GM18867 (cell line): ENCODE measurements at regions not wholly inside any gene's neighbourhood (a gene's known extent, or its start where the extent isn't known, plus 50 kb on each side); places are given as distances from the start of the nearest gene placed in this dataset.
"Not testable (repeated sequence)": the region's sequence is repeated elsewhere in the genome, so short reads cannot be mapped to it uniquely, and the experiment has no call there.

Experiments
- ATAC-seq: cut with Tn5 transposase; IDR thresholded peaks from one replicate; pipeline ENCODE4 v1.9.1; 2021; ENCODE audit warnings: mild to moderate bottlenecking, moderate library complexity; ENCODE audit not compliant: unreplicated experiment

DNA sequence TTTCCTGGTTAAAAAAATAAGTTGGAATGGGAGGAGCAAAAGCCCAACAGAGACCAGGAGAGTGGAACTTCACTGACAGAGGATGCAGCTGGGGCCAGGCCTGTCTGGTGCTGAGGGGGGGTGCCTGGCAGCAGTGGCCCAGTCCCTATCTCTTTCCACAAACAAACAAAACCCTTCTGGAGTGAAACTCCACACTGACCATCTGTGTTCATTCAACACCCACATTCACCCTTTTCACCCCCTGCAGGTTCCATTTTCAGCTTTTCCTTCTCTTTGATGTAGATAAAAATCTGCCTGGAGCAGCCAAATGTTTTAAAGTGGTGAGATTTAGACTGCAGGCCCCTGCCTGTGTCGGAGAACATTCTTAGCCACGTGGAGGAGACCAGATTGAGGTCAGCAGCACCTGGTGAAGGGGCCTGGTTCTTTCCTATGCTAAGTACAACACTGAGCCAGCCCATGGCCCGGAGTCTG, 161.4 kb upstream of the CDH11 start:
- ATAC-seq = no peak

DNA sequence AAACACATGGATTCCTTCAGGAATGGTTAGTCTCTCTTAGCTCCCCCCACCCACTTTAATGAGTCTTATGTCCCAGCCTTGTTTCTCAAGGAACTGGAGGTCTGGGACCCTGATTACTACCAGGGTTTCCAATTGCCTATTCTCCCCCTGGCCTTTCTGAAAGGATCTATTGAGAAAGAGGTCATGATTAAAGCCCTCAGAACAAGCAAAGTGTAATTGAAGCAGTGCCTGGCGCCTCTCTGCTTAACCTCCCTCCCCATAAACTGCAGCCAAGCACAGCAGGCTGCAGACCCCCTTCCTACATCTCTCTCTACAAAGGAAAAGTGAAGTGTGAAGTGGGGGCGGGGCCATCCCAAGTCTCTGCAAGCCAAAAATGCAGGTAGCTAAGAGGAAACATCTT, 159.7 kb upstream of the CDH11 start:
- ATAC-seq = no peak

DNA sequence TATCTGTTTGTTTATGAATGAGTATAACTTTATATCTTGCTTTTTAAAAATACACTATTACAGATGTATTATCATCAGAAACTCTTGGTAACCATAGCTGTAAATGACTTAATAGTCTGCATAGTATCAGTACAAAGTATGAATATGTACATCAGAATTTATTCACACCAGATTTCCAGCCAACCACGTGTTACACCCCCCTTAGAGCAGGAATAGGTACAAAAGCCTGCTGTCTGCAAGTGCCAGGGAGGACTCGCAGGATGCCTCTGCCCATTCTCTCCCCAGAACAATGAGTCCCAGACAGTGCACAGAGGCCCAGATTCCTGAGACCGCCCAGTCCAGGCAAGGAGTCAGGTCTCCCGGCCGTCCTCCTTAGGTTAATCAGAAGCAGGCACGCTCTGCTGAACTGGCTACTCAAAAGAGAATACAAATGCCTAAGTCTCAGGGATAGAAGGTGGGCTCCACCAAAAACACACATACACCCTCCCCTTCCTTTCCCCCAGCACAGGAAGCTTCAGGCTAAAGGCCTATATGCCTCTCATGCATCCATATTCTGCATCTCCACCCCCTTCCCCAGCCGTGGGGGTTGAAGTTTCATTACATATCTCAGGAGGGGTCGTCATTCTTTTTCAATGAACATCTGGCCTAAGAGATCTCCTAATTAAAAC, 159.1 kb upstream of the CDH11 start:
- ATAC-seq = no peak

DNA sequence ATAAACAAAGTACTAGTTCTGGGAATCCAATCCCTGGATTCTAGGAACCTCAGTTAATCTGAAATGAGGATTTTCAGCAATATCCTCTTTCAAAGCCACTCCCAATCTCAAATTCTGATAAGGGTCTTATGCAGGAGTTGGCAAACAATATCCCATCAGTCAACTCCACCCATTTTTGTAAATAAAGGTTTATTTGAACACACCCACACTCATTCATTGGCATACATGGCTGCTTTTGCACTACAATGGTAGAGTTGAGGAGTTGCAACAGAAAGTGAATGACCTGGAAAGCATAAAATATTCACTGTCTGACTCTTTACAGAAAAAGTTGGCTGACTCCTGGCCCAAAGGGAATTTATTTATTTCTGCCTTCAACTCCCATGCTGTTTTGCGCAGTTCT, 157.7 kb upstream of the CDH11 start:
- no peak for ATAC-seq

DNA sequence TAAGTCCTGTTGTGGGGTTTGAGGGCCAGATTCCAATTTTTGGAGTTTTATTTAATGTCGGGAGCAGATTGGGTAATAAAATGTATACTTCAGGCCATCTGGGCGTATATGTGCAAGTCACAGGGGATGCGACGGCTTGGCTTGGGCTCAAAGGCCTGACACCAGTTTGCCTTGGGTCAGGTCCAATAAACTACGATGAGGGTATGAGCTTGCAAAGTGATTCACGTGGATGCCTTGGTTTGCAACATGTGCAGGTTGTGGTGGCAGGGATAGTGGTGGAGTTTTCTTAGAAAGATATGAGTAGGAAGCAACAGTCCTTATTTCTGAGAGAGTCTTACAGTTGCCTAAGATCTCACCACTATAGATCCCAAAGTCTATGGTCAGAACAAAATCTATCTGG, 157.0 kb upstream of the CDH11 start:
- no peak for ATAC-seq

DNA sequence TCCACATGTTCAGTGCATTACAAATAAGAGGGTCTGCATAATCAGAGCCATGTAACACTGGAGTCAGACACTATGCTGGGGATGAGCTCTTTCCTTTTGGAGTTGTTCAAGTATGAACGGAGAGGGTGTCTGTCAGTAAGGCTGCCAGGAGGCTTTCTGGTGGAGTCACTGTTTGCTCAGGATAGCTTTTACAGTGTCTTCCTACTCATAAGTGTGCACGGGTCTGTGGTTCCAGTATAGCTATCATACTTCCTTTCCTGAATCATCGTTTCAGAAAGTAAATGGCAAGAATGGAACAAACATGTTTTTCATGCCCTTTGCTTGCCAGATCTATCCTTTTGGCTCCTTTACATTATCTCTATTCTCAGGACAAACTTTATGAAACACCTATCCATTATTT, 152.7 kb upstream of the CDH11 start:
- ATAC-seq = no peak

DNA sequence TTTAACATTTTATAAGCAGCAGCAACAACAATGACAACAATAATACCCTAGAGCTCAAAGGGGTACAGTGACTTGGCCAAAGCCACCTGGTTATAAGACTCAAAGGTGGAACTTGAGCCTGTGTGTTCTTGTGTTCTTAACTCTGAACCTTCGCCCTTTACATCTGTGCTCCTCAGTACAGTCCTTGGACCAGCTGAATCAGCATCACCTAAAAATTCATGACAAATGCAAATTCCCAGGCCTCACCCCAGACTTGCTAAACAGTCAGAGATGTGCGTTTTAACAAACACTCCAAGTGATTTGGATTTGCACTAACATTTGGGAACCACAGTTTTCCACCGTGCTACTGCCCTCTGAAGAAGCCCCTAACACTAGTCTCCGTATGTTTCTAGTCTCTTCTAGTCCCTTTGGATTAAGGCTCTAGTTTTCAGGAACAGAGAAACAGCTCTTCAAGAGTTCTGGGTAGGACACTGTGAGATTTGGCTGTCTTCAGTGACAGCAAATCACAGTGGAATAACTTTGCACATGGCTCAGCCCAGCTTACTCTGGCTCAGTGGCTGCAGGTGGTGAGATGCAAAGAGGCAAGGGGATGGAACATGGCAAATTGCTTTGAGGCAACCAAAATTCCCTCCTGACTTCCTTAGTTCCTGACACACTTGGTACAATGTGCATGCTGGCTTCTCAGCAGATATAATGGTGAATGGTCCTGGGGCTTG, 151.0 kb upstream of the CDH11 start:
- no peak for ATAC-seq

DNA sequence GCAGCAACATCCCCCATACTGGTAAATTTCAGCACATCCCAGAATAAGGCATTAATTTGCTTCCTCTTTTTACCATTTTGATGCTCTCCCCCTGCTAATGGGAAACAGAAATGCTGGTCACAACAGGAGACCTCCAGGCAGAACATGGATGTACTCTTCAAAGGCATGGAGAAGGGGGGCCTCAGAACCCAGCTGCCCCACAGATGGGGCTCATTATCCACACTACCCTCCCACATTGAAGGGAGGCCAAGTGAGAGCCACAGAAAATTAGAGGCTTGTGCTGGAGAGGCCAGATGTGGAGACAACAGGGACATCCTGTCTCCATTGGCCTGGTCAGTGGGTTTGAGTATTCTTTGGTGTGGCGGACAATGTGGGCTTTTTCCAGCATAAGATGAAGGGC, 150.1 kb upstream of the CDH11 start:
- ATAC-seq = no peak

DNA sequence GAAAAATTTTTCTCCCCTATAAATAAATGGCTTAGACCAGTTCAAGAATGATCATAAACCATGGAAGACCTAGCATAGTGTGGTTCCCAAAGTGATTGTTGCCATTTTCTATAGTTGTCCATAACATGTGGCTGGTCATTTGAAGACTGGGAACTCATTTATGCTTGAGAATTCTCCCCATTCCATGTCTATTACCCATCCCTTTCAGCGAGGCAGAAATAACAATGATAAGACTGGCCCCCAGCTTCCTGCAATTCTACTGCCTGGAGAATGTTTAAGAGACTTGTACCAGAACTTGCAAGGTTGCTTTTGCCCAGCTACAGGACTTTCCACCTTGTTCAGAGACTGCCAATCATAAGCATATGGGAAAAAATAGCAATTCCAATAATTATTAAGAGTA, 146.5 kb upstream of the CDH11 start:
- ATAC-seq = no peak

DNA sequence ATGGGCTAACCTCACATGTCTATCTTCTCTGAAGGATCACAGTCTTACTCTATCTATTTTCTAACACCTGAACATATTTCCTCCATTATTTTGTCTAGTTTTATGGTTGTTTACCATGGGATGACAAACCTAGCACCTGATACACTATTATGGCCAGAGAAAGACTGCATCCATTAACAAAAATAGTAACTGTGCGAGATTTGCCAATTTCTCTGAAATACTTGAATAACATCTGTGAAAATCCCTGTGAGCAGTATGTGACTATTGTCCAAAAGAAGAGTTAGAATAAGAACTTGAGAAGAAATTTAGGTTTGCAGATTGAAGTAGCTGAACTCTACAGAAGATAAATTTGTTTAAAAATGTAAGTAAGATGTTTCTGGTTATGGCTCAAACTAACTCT, 142.0 kb upstream of the CDH11 start:
- no peak for ATAC-seq

DNA sequence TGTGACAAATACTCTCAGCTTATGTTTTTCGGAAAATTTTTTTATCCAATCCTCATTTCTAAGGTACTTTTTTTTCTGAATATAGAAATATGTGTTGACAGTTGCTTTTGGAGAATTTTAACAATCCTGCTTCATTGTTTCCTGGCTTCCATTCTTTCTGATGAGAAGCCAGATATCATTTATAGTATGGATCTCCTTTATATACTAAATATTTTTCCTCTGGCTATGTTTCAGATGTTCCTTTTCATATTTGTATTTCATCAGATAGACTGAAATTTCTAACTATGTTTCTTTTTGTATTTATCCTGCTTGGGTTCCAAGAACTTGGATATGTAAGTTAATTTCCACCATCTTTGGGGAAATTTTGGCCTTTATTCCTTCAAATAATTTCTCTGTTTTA, 138.9 kb upstream of the CDH11 start:
- ATAC-seq = no peak

DNA sequence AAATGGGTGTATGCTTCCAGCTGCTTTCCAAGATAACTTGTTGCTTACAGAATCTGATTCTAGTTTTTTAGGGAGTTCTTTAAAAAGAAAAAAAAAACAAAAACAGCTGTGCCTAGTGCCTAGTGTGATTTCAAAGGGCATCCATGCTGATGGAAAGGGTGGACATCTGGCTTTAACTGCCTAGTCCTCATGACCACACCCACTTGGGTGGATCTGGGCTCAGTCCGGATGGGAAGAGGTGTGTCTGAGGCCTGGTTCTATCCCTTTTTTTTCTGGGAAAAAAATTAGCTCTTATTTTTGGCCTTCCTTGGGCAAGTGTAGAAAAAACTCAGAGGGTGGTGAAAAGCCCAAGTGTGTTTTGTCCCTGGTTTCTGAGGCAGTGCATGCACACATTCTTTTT, 132.3 kb upstream of the CDH11 start:
- ATAC-seq = no peak

DNA sequence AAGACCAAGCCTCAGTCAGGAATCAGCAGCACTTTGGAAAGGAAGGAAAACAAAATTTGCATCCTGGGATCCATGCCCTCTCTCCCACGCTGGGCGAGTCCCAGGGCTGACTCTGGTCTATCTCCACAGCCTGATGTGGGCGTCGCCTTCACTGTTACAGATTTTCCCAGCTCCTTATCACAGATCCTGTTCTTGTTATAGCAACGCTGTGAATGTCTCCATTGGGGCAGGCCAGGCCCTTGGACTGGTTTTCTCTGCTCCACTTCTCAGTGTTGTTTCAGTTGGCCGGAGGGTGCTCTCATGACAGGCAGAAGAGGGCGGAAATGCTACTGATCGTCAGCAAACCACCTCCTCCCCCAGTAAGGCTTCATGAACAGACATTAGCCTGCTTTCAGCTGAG, 127.9 kb upstream of the CDH11 start:
- ATAC-seq = no peak

DNA sequence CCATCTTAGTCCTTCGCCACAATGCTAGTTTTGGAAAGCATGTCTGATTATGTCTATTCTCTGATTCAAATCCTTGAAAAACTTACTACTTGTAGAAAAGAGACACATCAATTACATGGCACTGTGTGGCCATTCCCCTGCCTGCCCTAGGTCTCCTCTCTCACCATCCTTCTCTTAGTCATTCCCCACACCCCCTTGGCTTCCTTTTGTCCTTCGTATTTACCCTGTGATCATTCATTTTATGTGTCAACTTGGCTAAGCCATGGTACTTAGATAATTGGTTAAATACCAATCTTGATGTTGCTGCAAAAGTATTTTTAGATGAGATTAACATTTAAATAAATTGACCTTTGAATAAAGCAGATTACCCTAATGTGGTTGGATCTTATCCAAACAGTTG, 122.9 kb upstream of the CDH11 start:
- ATAC-seq = no peak

DNA sequence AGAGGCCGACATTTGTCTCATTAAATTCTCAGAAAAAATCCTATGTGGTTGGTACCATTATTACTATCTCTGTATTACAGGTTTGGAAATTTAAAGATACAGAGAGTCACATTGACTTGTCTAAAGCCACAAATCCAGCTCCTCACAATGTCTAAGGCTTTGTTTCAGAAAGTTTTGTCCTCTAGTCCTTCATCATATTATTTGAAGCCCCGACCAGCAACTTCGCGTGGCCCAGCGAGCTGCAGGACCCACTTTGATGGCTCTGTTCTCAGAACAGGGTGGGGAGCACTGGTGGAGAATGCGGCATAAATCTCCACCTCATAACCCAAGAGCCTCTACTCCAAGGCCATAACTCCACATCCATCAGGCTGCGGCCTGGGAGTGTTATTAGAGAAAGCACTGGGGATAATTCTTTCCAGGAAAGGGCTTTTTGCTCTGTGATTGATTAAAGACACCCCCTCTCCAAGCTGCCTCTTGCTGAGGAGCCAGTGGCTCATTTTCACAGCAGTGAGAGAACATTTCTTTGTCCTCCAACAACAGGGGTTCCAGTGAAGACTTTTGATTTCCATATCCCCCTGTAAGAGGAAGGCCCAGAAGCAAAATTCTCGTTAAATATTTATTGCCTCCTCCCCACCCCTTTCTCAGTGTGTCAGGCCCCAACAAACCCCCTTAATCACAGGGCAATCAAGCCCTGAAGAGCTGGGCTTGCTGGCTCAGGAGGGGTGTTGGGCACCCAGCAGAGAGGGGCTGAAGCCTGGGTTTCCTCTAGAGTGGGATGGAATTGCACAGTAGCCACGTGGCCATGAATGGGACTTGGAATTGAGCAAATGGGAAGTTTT, 113.7 kb upstream of the CDH11 start:
- no peak for ATAC-seq

DNA sequence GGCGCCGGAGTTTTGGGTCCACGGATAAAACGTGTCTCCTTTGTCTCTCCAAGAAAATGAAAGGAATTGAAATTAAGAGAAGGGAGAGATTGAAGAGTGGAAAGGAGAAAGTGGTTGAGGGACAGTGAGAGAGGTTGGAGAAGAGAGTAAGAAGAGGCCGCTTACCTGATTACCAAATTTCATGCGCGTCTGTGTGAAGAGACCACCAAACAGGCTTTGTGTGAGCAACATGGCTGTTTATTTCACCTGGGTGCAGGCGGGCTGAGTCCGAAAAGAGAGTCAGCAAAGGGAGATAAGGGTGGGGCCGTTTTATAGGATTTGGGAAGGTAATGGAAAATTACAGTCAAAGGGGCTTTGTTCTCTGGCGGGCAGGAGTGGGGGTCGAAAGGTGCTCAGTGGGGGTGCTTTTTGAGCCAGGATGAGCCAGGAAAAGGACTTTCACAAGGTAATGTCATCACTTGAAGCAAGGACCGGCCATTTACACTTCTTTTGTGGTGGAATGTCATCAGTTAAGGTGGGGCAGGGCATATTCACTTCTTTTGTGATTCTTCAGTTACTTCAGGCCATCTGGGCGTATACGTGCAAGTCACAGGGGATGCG, 113.0 kb upstream of the CDH11 start:
- not testable (repeated sequence) for ATAC-seq

DNA sequence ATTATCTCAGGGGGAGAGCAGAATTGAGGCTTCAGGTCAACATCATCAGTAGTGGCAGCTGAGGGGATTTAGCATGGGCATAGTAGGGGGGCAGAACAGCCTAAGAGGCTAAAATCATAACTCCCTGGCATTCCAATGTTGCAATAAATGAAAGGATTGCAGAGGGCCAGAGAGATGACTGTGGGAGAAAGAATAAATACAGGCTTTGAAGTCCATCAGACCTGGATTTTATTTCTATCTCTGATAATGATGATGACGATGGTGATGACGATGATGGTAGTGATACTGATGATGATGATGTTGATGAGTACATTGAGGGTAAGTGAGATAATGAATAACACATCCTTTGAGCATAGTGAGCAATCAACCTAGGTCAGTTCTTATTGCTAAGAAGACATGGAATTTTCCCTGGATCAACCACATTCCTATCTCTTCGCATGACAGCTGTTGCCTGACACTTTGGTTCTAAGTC, 107.4 kb upstream of the CDH11 start:
- no peak for ATAC-seq

DNA sequence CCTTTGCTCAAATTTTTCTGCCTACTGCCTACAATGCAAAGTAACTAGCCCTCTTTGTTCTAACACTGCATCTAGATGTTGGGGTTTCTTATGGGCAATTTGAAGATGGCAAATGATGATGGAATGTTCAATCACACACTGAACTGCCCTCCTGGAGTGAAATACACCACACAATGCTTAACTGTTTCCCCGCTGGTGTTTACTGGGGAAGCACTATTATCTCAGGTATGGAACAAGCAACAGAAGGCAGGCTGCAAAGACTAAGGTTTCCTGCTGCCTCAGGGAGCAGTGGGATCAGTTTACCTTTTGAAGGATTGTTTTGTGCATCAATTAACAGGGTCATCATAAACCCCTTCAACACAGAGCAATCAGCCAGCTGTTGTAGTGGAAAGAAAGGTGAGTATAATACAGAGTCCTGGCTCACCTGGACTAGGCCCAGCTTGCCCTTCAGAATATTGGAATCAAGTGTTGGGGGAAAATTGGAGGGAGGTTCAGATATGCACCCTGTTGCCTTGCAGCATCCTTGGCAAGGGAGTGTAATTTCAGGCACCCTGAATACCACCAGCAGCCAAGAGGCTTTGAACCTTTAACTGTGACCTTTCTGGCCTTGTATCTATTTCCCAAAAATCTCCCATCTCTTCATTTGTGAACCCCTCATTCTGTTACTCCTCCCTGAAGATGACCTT, 105.4 kb upstream of the CDH11 start:
- no peak for ATAC-seq

DNA sequence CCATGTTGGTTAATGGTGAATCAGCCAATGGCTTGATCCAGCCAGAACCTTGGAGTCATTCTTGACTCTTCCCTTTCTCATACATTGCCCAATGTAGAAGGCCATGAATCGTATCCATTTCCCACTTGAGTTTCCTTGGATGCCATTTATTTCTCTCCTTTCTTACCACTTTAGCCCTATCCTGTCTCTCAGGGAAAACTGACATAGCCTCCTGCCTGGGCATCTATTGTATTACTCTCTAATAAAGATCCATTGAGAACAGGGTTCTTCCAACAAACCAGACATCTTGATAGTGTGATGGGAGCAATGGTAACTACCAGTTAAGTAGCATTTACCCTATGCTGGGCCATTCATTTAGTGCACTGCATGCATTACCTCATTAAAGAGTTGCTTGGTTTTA, 104.2 kb upstream of the CDH11 start:
- no peak for ATAC-seq

DNA sequence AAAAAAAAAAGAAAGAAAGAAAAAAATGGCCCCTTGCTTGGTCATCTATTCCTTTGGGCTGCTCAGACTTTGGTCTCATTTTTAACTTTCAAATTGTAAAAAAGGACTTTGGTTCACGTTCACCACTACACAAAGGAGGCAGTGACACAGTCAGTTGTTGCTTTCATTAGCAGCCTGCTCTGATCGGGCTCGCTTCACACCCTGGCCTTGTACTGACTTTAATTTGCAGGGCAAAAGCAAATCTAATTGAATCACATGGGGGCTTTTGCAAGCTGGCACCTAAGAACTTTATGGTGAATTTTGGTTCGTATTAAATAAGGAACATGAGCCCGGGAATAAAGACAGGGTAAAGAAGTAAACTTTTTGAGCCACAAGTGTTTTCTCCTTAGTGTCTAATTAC, 103.6 kb upstream of the CDH11 start:
- ATAC-seq = no peak

DNA sequence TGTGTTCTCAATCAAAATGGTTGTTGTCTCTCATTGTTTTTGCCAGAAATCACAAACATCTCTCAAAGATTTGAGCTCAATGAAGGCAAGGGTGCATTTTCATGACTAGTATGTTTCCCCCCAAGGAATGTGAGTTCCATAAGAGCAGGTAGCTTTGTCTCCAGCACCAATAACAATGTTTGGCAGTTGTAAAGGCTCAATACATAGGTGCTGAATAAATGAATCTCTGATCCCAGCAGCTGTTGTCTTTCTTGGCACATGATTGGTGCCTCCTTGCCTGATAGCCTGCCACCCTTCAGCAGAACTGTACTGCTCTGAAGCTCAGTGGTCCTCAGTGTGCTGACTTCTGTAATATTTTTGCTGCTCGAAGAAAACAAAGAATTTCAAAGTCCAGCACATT, 103.1 kb upstream of the CDH11 start:
- ATAC-seq = no peak
